ENCODE measurements at regions not wholly inside any gene's neighbourhood (a gene's known extent, or its start where the extent isn't known, plus 50 kb on each side); places are given as distances from the start of the nearest gene placed in this dataset.

GRCh38 chr11:70716216-70716615 is 317.9 kb downstream of the CTTN start:
- H3K36me3 ChIP-seq (ENCODE audit: insufficient read depth in 1 of 2, low read depth in 1 of 2), result no peaks in the 10 kb centered on the region
- peak in 1 of 2 donors; percentile 19 for DNase-seq
- ATAC-seq, result no peak
- H3K27ac ChIP-seq, result no peak overlapping the region
- WGBS, 3 donors, result 42 to 55% (median 47%) methylated on average over 11 of the region's 11 CpGs
- intact Hi-C loops (cut with DNase I), result no loop called here
- H3K27me3 ChIP-seq (ENCODE audit: insufficient read depth in 3 of 3, low read length in 2 of 3), result peaks cover 0 to 65% (median 19%) of the 10 kb centered on the region in 3 donors
- H3K4me3 ChIP-seq, result no peak overlapping the region
- no peaks in the 10 kb centered on the region for H3K4me1 ChIP-seq
- no peak for TF ChIP-seq CTCF (IDR thresholded peaks at IDR 0.05)
- no peaks in the 10 kb centered on the region for H3K9me3 ChIP-seq

GRCh38 chr11:70716986-70717775 is 318.9 kb downstream of the CTTN start:
- 75 to 81% (median 75%) methylated on average over 32 of the region's 32 CpGs for WGBS, 3 donors
- peaks cover 0 to 55% (median 21%) of the 10 kb centered on the region in 3 donors for H3K27me3 ChIP-seq (ENCODE audit: insufficient read depth in 3 of 3, low read length in 2 of 3)
- no peak for ATAC-seq

GRCh38 chr11:70717936-70718595 is 319.7 kb downstream of the CTTN start:
- Histone ChIP-seq H3K4me3 (no peak overlapping the region), H3K9me3 (no peaks in the 10 kb centered on the region), H3K27ac (no peak overlapping the region), H3K36me3 (ENCODE audit: insufficient read depth in 1 of 2, low read depth in 1 of 2) (no peaks in the 10 kb centered on the region), H3K27me3 (ENCODE audit: insufficient read depth in 3 of 3, low read length in 2 of 3) (peaks cover 0 to 46% (median 19%) of the 10 kb centered on the region in 3 donors), H3K4me1 (no peaks in the 10 kb centered on the region)
- WGBS, 3 donors, result 27 to 39% (median 36%) methylated on average over 21 of the region's 21 CpGs
- intact Hi-C loops (cut with DNase I), result no loop called here
- TF ChIP-seq CTCF (IDR thresholded peaks at IDR 0.05), result no peak
- ATAC-seq, result no peak
- DNase-seq, result peak in 1 of 2 donors; percentile 40

More at GRCh38 chr11:70716986-70717775, 318.9 kb downstream of the CTTN start:
- DNase-seq, result peak in 1 of 2 donors; percentile 24
- intact Hi-C loops (cut with DNase I), result no loop called here
- H3K4me1 ChIP-seq, result no peaks in the 10 kb centered on the region
- TF ChIP-seq CTCF (IDR thresholded peaks at IDR 0.05), result no peak
- H3K4me3 ChIP-seq, result no peak overlapping the region
- H3K9me3 ChIP-seq, result no peaks in the 10 kb centered on the region
- no peak overlapping the region for H3K27ac ChIP-seq
- no peaks in the 10 kb centered on the region for H3K36me3 ChIP-seq (ENCODE audit: insufficient read depth in 1 of 2, low read depth in 1 of 2)

GRCh38 chr11:70719516-70719915 is 321.2 kb downstream of the CTTN start:
- Histone ChIP-seq H3K27ac (no peak overlapping the region), H3K4me3 (no peak overlapping the region), H3K27me3 (ENCODE audit: insufficient read depth in 3 of 3, low read length in 2 of 3) (peaks cover 0 to 32% (median 18%) of the 10 kb centered on the region in 3 donors), H3K36me3 (ENCODE audit: insufficient read depth in 1 of 2, low read depth in 1 of 2) (no peaks in the 10 kb centered on the region), H3K9me3 (no peaks in the 10 kb centered on the region), H3K4me1 (no peaks in the 10 kb centered on the region)
- TF ChIP-seq CTCF (IDR thresholded peaks at IDR 0.05), result no peak
- no peak for DNase-seq
- intact Hi-C loops (cut with DNase I), result no loop called here
- WGBS, 3 donors, result 57 to 81% (median 74%) methylated on average over 11 of the region's 11 CpGs
- no peak for ATAC-seq
